VCaP (cell line): ENCODE measurements at regions not wholly inside any gene's neighbourhood (a gene's known extent, or its start where the extent isn't known, plus 50 kb on each side); places are given as distances from the start of the nearest gene placed in this dataset.

ENCODE experiments used
- H3K27ac ChIP-seq: fragments of 450-650 bp; 2 replicates; pipeline ENCODE4 v1.5.1; 2017
- CTCF ChIP-seq: fragments of 450-650 bp; conservative IDR thresholded peaks from 2 replicates; pipeline ENCODE4 v1.5.1; 2017; ENCODE audit warnings: mild to moderate bottlenecking, moderate library complexity

- no peak for TF ChIP-seq CTCF
- no peak overlapping the region for H3K27ac ChIP-seq
Measured at GRCh38 chr4:17117746-17118145, 219.3 kb upstream of the LDB2 start.

- no peak for TF ChIP-seq CTCF
- H3K27ac ChIP-seq: no peak overlapping the region
Measured at GRCh38 chr4:17115583-17115982, 217.1 kb upstream of the LDB2 start.

GRCh38 chr4:17112292-17112659 lies 213.8 kb upstream of the LDB2 start:
- peak; percentile 28; the same call in 1 of the 2 replicates for TF ChIP-seq CTCF
- H3K27ac ChIP-seq: no peak overlapping the region

GRCh38 chr4:17109126-17109525 lies 210.7 kb upstream of the LDB2 start:
- H3K27ac ChIP-seq: no peak overlapping the region
- no peak for TF ChIP-seq CTCF

GRCh38 chr4:17103231-17103630 lies 204.8 kb upstream of the LDB2 start:
- TF ChIP-seq CTCF: no peak
- H3K27ac ChIP-seq: no peak overlapping the region

- no peak overlapping the region for H3K27ac ChIP-seq
- TF ChIP-seq CTCF: no peak
Measured at GRCh38 chr4:17098996-17099395, 200.6 kb upstream of the LDB2 start.

- no peak overlapping the region for H3K27ac ChIP-seq
- no peak for TF ChIP-seq CTCF
Measured at GRCh38 chr4:17098401-17098800, 200.0 kb upstream of the LDB2 start.

- TF ChIP-seq CTCF: no peak
- no peak overlapping the region for H3K27ac ChIP-seq
Measured at GRCh38 chr4:17097362-17097761, 198.9 kb upstream of the LDB2 start.
